ENCODE measurements at regions not wholly inside any gene's neighbourhood (a gene's known extent, or its start where the extent isn't known, plus 50 kb on each side); places are given as distances from the start of the nearest gene placed in this dataset.

DNA sequence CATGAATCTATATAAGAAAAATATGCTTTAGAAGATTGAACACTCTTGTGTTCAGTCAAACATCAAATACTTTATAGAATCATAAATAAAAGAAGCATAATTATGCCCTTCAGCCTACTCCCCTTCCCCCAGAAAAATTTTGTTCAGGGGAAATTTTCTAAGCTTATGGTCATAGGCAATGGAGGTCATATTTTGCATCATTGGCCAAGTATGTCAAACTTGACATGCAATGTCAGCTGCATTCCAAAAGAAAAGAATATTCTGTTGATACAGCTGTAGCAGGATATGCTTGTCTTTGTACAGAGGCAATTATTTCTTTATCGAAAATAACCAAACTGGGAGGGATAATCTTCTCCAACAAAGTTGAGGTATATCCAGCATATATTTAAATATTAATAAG, 328.2 kb downstream of the ZIC1 start:
- TF ChIP-seq CTCF (IDR thresholded peaks at IDR 0.05) (no peak), POLR2A (IDR thresholded peaks at IDR 0.05) (no peak), POLR2AphosphoS5 (IDR thresholded peaks at IDR 0.05) (no peak), EP300 (IDR thresholded peaks at IDR 0.05) (no peak)
